ENCODE measurements at regions not wholly inside any gene's neighbourhood (a gene's known extent, or its start where the extent isn't known, plus 50 kb on each side); places are given as distances from the start of the nearest gene placed in this dataset.

DNA sequence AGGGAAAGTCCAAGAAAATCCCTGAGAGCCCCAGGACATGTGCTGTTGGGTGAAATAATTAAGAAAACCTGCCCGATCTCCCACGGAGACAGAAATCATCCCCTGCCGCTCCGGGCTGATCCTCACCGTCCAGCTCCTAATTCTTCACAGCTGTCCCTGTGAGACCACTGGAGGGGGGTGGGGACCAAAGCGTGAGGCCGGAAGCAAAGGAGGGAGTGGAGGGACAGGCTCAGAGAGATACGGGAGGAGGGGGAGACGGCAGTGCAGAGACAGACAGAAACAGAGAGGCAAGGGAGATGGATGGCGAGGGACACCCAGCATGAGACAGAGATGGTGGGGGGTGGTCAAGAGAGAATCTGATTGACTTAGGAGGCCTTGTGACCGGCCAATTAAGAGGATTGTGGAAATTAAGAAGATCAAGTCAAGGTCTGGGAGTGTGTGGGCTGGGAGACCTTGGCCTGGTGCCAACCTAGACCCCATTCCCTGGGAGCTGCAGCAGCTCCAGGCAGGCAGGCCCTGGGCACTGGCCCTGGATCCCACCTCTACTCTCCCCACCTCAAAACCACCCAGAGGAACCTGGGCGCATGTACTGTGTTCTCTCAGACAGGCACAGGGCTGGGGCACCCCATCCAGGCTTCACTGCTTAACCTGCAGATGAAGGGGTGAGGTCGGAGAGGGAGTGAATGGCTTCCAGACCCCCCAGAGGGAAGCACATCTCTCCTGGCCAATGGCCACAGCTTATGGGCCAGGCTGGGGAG is 113.2 kb upstream of the ALDH1A3 start:
- TF ChIP-seq, protein P1, sequence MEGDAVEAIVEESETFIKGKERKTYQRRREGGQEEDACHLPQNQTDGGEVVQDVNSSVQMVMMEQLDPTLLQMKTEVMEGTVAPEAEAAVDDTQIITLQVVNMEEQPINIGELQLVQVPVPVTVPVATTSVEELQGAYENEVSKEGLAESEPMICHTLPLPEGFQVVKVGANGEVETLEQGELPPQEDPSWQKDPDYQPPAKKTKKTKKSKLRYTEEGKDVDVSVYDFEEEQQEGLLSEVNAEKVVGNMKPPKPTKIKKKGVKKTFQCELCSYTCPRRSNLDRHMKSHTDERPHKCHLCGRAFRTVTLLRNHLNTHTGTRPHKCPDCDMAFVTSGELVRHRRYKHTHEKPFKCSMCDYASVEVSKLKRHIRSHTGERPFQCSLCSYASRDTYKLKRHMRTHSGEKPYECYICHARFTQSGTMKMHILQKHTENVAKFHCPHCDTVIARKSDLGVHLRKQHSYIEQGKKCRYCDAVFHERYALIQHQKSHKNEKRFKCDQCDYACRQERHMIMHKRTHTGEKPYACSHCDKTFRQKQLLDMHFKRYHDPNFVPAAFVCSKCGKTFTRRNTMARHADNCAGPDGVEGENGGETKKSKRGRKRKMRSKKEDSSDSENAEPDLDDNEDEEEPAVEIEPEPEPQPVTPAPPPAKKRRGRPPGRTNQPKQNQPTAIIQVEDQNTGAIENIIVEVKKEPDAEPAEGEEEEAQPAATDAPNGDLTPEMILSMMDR (IDR thresholded peaks at IDR 0.05; ENCODE audit: control extremely low read depth in 1 of 3, insufficient read depth in 1 of 3, low read depth in 1 of 3, low read length in 3 of 3): no peak
- TF ChIP-seq RAD21 (IDR thresholded peaks at IDR 0.05 in 1 of 2, conservative IDR thresholded peaks at IDR 0.05 in 1 of 2; ENCODE audit: low read depth in 2 of 2, low read length in 2 of 2): no peak
- no peak for TF ChIP-seq POLR2AphosphoS5 (IDR thresholded peaks at IDR 0.05; ENCODE audit: low read depth, low read length)
- TF ChIP-seq EP300 (IDR thresholded peaks at IDR 0.05; ENCODE audit: borderline replicate concordance in 1 of 2, low read depth in 2 of 2, low read length in 2 of 2): no peak
- no peak for TF ChIP-seq EGR1 (IDR thresholded peaks at IDR 0.05; ENCODE audit: borderline replicate concordance, low read depth, low read length)
- no peak for TF ChIP-seq BRCA1 (IDR thresholded peaks at IDR 0.05; ENCODE audit: low read depth, low read length)
- TF ChIP-seq GABPA (IDR thresholded peaks at IDR 0.05; ENCODE audit: borderline replicate concordance, insufficient read depth, low read length): no peak
- TF ChIP-seq EZH2 (IDR thresholded peaks at IDR 0.05; ENCODE audit: low read depth, low read length, severe bottlenecking): no peak
- TF ChIP-seq SIX5 (IDR thresholded peaks at IDR 0.05; ENCODE audit: low read depth, low read length): no peak
- no peak for TF ChIP-seq GTF2F1 (IDR thresholded peaks at IDR 0.05; ENCODE audit: borderline replicate concordance, low read depth, low read length)

Measured in H1 (cell line).